DOHH2 (cell line): ENCODE measurements at regions not wholly inside any gene's neighbourhood (a gene's known extent, or its start where the extent isn't known, plus 50 kb on each side); places are given as distances from the start of the nearest gene placed in this dataset.

Source experiments
- H3F3A ChIP-seq: fragments of 200-600 bp; sonication (generic), shearing (Covaris generic); 2 replicates; pipeline ENCODE4 v1.6.0; 2016; ENCODE audit warnings: antibody characterized with exemption, mild to moderate bottlenecking; ENCODE audit not compliant: control insufficient read depth, insufficient read depth
- H3K27ac ChIP-seq: fragments of 200-600 bp; sonication (generic); 2 replicates; pipeline ENCODE4 v1.5.1; 2014; ENCODE audit warnings: low read depth, mild to moderate bottlenecking, low read length, moderate library complexity
- H3K27me3 ChIP-seq: fragments of 200-600 bp; sonication (generic); 2 replicates; pipeline ENCODE4 v1.6.1; 2014; ENCODE audit warnings: mild to moderate bottlenecking, low read length, mixed read lengths; ENCODE audit not compliant: control insufficient read depth
- H3K36me3 ChIP-seq: fragments of 200-600 bp; sonication (generic); 2 replicates; pipeline ENCODE4 v1.6.1; 2014; ENCODE audit warnings: mild to moderate bottlenecking, low read length, moderate library complexity, mixed read lengths; ENCODE audit not compliant: control insufficient read depth
- H3K4me1 ChIP-seq: fragments of 200-600 bp; sonication (generic); 2 replicates; pipeline ENCODE4 v1.6.1; 2014; ENCODE audit warnings: mild to moderate bottlenecking, low read length, mixed read lengths; ENCODE audit not compliant: control insufficient read depth
- H3K4me2 ChIP-seq: fragments of 200-600 bp; sonication (generic); 2 replicates; pipeline ENCODE4 v1.6.0; 2014; ENCODE audit warnings: mild to moderate bottlenecking, low read length, moderate library complexity
- H3K4me3 ChIP-seq: fragments of 200-600 bp; sonication (generic); 2 replicates; pipeline ENCODE4 v1.5.1; 2014; ENCODE audit warnings: mild to moderate bottlenecking, low read length, mixed read lengths
- H3K79me2 ChIP-seq: fragments of 200-600 bp; sonication (generic); 2 replicates; pipeline ENCODE4 v1.6.1; 2014; ENCODE audit warnings: mild to moderate bottlenecking, low read length, mixed read lengths; ENCODE audit not compliant: control insufficient read depth
- H3K9me2 ChIP-seq: fragments of 200-600 bp; sonication (generic); replicated peaks from 2 replicates; pipeline ENCODE4 v1.6.1; 2014; ENCODE audit warnings: mild to moderate bottlenecking, low read length, mixed read lengths; ENCODE audit not compliant: control insufficient read depth
- H3K9me3 ChIP-seq: fragments of 200-600 bp; sonication (generic); 2 replicates; pipeline ENCODE4 v1.6.1; 2014; ENCODE audit warnings: antibody characterized with exemption, low read length, mixed read lengths; ENCODE audit not compliant: control insufficient read depth, insufficient read depth
- H4K20me1 ChIP-seq: fragments of 200-600 bp; sonication (generic); 2 replicates; pipeline ENCODE4 v1.6.0; 2014; ENCODE audit warnings: low read depth, mild to moderate bottlenecking, antibody characterized with exemption, low read length, moderate library complexity; ENCODE audit not compliant: control insufficient read depth, insufficient read depth
- CTCF ChIP-seq: fragments of 200-600 bp; sonication (generic); IDR thresholded peaks from one replicate; pipeline ENCODE4 v1.5.1; 2014; ENCODE audit warnings: antibody characterized with exemption, mild to moderate bottlenecking, low read depth, low read length; ENCODE audit not compliant: poor library complexity, severe bottlenecking
- EZH2phosphoT487 ChIP-seq: fragments of 200-600 bp; sonication (generic); IDR thresholded peaks from 2 replicates; pipeline ENCODE4 v1.6.1; 2017; ENCODE audit warnings: borderline replicate concordance, mild to moderate bottlenecking, antibody characterized with exemption, low read length, moderate library complexity, mixed read lengths

- H3K4me1 ChIP-seq: no peaks in the 10 kb centered on the region
- H3K36me3 ChIP-seq: no peaks in the 10 kb centered on the region
- no peaks in the 10 kb centered on the region for H3K27me3 ChIP-seq
- H4K20me1 ChIP-seq: no peaks in the 10 kb centered on the region
- no peaks in the 10 kb centered on the region for H3K9me2 ChIP-seq
- H3K9me3 ChIP-seq: no peaks in the 10 kb centered on the region
- TF ChIP-seq CTCF (no peak), EZH2phosphoT487 (no peak)
- no peak overlapping the region for H3K4me3 ChIP-seq
- H3K27ac ChIP-seq: no peak overlapping the region
- H3F3A ChIP-seq: no peaks in the 10 kb centered on the region
- H3K4me2 ChIP-seq: no peak overlapping the region
- no peaks in the 10 kb centered on the region for H3K79me2 ChIP-seq
Observed at GRCh38 chr5:90099099-90099498, 310.5 kb downstream of the CETN3 start.

DNA sequence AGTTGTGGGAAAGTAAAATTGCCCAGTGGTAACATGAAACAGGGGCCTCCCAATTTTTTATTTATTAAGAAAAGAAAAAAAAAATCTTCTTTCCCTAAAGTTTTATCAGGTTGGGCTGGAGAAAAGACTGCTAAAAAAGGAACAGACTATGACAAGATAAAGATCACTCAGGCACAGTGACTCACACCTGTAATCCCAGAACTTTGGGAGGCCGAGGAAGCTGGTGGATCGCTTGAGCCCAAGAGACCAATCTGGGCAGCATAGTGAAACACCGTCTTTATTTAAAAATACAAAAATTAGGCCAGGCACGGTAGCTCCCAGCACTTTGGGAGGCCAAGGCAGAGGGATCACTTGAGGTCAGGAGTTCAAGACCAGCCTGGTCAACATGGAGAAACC, 312.5 kb downstream of the CETN3 start:
- H3K4me1 ChIP-seq: no peaks in the 10 kb centered on the region
- no peaks in the 10 kb centered on the region for H3K79me2 ChIP-seq
- H3K27ac ChIP-seq: no peak overlapping the region

DNA sequence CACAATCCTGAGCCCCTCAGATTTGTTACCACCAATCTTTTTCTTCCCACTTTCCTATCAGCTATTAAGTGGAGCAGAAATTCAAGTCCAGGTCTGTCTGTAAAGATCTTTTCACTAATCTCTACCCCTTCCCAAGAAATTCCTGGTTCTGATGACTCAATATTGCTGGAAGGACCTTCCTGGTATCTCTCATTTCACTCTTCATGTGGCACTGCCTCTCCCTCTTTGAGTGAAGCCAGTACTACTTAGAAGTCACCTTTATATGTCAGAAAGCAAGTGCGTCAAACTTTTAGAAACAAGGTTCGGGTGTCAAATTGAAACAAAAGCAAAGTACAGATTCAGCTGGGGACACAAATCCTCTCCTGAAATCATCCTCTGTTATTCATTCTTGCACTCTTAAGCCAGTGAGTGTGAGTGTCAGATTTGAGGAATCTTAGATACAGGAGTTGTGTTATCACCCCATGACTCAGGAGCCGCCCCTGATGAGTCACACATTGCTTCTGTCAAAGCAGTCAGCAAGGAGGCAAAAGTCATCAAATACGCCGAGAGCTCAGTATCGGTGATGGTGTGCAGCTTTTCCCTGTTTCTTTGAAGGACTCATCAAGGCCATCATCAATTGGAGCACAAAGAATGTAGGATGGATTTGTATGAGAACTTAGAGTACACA, 313.0 kb downstream of the CETN3 start:
- Histone ChIP-seq H3F3A (no peaks in the 10 kb centered on the region), H3K4me3 (no peak overlapping the region), H3K27ac (no peak overlapping the region), H3K9me3 (no peaks in the 10 kb centered on the region), H3K4me2 (no peak overlapping the region), H3K36me3 (no peaks in the 10 kb centered on the region), H3K9me2 (no peaks in the 10 kb centered on the region), H4K20me1 (no peaks in the 10 kb centered on the region), H3K27me3 (no peaks in the 10 kb centered on the region), H3K79me2 (no peaks in the 10 kb centered on the region), H3K4me1 (no peaks in the 10 kb centered on the region)
- no peak for TF ChIP-seq CTCF
- TF ChIP-seq EZH2phosphoT487: no peak

More for the DNA sequence above, 312.5 kb downstream of the CETN3 start:
- H3F3A ChIP-seq: no peaks in the 10 kb centered on the region
- no peak for TF ChIP-seq CTCF
- no peak overlapping the region for H3K4me2 ChIP-seq
- H4K20me1 ChIP-seq: no peaks in the 10 kb centered on the region
- H3K4me3 ChIP-seq: no peak overlapping the region
- H3K9me2 ChIP-seq: no peaks in the 10 kb centered on the region
- no peaks in the 10 kb centered on the region for H3K36me3 ChIP-seq
- H3K9me3 ChIP-seq: no peaks in the 10 kb centered on the region
- no peaks in the 10 kb centered on the region for H3K27me3 ChIP-seq
